ENCODE measurements at regions not wholly inside any gene's neighbourhood (a gene's known extent, or its start where the extent isn't known, plus 50 kb on each side); places are given as distances from the start of the nearest gene placed in this dataset.

GRCh38 chrX:138897621-138898492, 186.3 kb upstream of the FGF13 start:
- TF ChIP-seq EZH2phosphoT487 (IDR thresholded peaks at IDR 0.05): no peak
- no peak for TF ChIP-seq EZH2 (IDR thresholded peaks at IDR 0.05)
- no peak for TF ChIP-seq CTCF (IDR thresholded peaks at IDR 0.05)
